Thyroid gland (tissue), 4 donors: ENCODE measurements at regions not wholly inside any gene's neighbourhood (a gene's known extent, or its start where the extent isn't known, plus 50 kb on each side); places are given as distances from the start of the nearest gene placed in this dataset.

Experiments used
- CTCF ChIP-seq, 6 experiments: fragments of 200-600 bp in 3 of 6; fragments of 450-650 bp in 3 of 6; sonication (generic) in 3 of 6; IDR thresholded peaks; one replicate each; pipeline ENCODE4 v1.5.1; 2016 to 2019; ENCODE audit warnings: antibody characterized with exemption in 6 of 6, mild to moderate bottlenecking in 2 of 6, inconsistent platforms in 1 of 6, moderate library complexity in 1 of 6
- POLR2A ChIP-seq, 2 donors: fragments of 450-650 bp; IDR thresholded peaks; one replicate each; pipeline ENCODE4 v1.6.1; 2017; ENCODE audit warnings: antibody characterized with exemption in 2 of 2, mild to moderate bottlenecking in 2 of 2, moderate library complexity in 1 of 2

GRCh38 chrX:7993873-7994272 is 66.7 kb upstream of the PNPLA4 start:
- TF ChIP-seq CTCF (IDR thresholded peaks at IDR 0.05) (no peak), POLR2A (IDR thresholded peaks at IDR 0.05) (no peak)
